ENCODE measurements at regions not wholly inside any gene's neighbourhood (a gene's known extent, or its start where the extent isn't known, plus 50 kb on each side); places are given as distances from the start of the nearest gene placed in this dataset.

GRCh38 chr12:18998343-18999261 lies 130.9 kb upstream of the PLEKHA5 start:
- H3K4me1 Mint-ChIP-seq, result no peaks in the 10 kb centered on the region
- H3K9me3 ChIP-seq (ENCODE audit: control extremely low read depth in 1 of 3, control insufficient read depth in 2 of 3, insufficient read depth in 1 of 3, low read length in 2 of 3), result peaks cover 0 to 12% (median 0%) of the 10 kb centered on the region in 3 donors
- H3K4me2 ChIP-seq (replicated peaks; ENCODE audit: low read depth, low read length, poor library complexity, severe bottlenecking), result no peak overlapping the region
- CTCF ChIA-PET, result no interaction called here
- intact Hi-C loops (cut with micrococcal nuclease), result no loop called here
- no peaks in the 10 kb centered on the region for H3K79me2 ChIP-seq (ENCODE audit: control insufficient read depth, insufficient read depth, low read length)
- no peaks in the 10 kb centered on the region for H4K20me1 ChIP-seq (ENCODE audit: control insufficient read depth, insufficient read depth, low read length, poor library complexity, severe bottlenecking)
- no peak overlapping the region for H3K9ac ChIP-seq (ENCODE audit: low read length)
- H3K9me3 Mint-ChIP-seq (ENCODE audit: insufficient read depth), result peaks cover 5% of the 10 kb centered on the region
- H3K4me3 Mint-ChIP-seq, result no peak overlapping the region
- ATAC-seq (ENCODE audit: low read depth) (no peak), DNase-seq (no peak)
- TF ChIP-seq EZH2 (IDR thresholded peaks at IDR 0.05; ENCODE audit: borderline replicate concordance, insufficient read depth, low read depth, low read length, poor library complexity, severe bottlenecking), result no peak
- TF ChIP-seq CTCF (IDR thresholded peaks at IDR 0.05), result no peak
- no peaks in the 10 kb centered on the region for H3K36me3 ChIP-seq (replicated peaks in 1 of 2; ENCODE audit: control extremely low read depth in 1 of 2, control insufficient read depth in 1 of 2, extremely low read depth in 1 of 2, insufficient read depth in 2 of 2, low read length in 1 of 2)
- WGBS (ENCODE audit: insufficient coverage), result 83% methylated on average over 7 of the region's 9 CpGs
- H3K4me3 ChIP-seq (ENCODE audit: control extremely low read depth in 1 of 5, extremely low read depth in 1 of 5, insufficient read depth in 1 of 5, low read depth in 2 of 5, low read length in 4 of 5), result no peak overlapping the region
- no peak overlapping the region for H2AFZ ChIP-seq (ENCODE audit: insufficient read depth, low read depth, low read length, poor library complexity, severe bottlenecking)
- H3K27ac ChIP-seq (ENCODE audit: low read length in 2 of 2), result no peak overlapping the region
- H3K4me1 ChIP-seq (ENCODE audit: control insufficient read depth in 2 of 2, insufficient read depth in 2 of 2, low read length in 2 of 2), result no peaks in the 10 kb centered on the region
- POLR2A ChIA-PET, result no interaction called here
- no peak overlapping the region for H3K27ac Mint-ChIP-seq
- no peaks in the 10 kb centered on the region for H3K27me3 Mint-ChIP-seq
- H3K27me3 ChIP-seq (replicated peaks in 1 of 4; ENCODE audit: control extremely low read depth in 1 of 4, control insufficient read depth in 3 of 4, insufficient read depth in 4 of 4, low read length in 3 of 4), result no peaks in the 10 kb centered on the region

- Histone ChIP-seq H3K9me3 (ENCODE audit: control extremely low read depth in 1 of 3, control insufficient read depth in 2 of 3, insufficient read depth in 1 of 3, low read length in 2 of 3) (peaks cover 0 to 12% (median 0%) of the 10 kb centered on the region in 3 donors), H3K9ac (ENCODE audit: low read length) (no peak overlapping the region), H3K4me3 (ENCODE audit: control extremely low read depth in 1 of 5, extremely low read depth in 1 of 5, insufficient read depth in 1 of 5, low read depth in 2 of 5, low read length in 4 of 5) (no peak overlapping the region), H3K36me3 (replicated peaks in 1 of 2; ENCODE audit: control extremely low read depth in 1 of 2, control insufficient read depth in 1 of 2, extremely low read depth in 1 of 2, insufficient read depth in 2 of 2, low read length in 1 of 2) (no peaks in the 10 kb centered on the region), H4K20me1 (ENCODE audit: control insufficient read depth, insufficient read depth, low read length, poor library complexity, severe bottlenecking) (no peaks in the 10 kb centered on the region), H3K79me2 (ENCODE audit: control insufficient read depth, insufficient read depth, low read length) (no peaks in the 10 kb centered on the region), H3K4me1 (ENCODE audit: control insufficient read depth in 2 of 2, insufficient read depth in 2 of 2, low read length in 2 of 2) (no peaks in the 10 kb centered on the region), H3K4me2 (replicated peaks; ENCODE audit: low read depth, low read length, poor library complexity, severe bottlenecking) (no peak overlapping the region), H2AFZ (ENCODE audit: insufficient read depth, low read depth, low read length, poor library complexity, severe bottlenecking) (no peak overlapping the region), H3K27ac (ENCODE audit: low read length in 2 of 2) (no peak overlapping the region), H3K27me3 (replicated peaks in 1 of 4; ENCODE audit: control extremely low read depth in 1 of 4, control insufficient read depth in 3 of 4, insufficient read depth in 4 of 4, low read length in 3 of 4) (no peaks in the 10 kb centered on the region)
- intact Hi-C loops (cut with micrococcal nuclease), result no loop called here
- Mint-ChIP-seq H3K4me1 (no peaks in the 10 kb centered on the region), H3K27me3 (no peaks in the 10 kb centered on the region), H3K9me3 (ENCODE audit: insufficient read depth) (no peaks in the 10 kb centered on the region), H3K4me3 (no peak overlapping the region), H3K27ac (no peak overlapping the region)
- ChIA-PET CTCF (interaction anchor here (0.6 kb wide), 1 partner anchor 359 kb away, joined by 5 read pairs; no protein-coding TSS in a partner anchor), POLR2A (no interaction called here)
- WGBS (ENCODE audit: insufficient coverage), result 100% methylated on average over 2 of the region's 2 CpGs
- ATAC-seq (ENCODE audit: low read depth) (no peak), DNase-seq (no peak)
- TF ChIP-seq EZH2 (IDR thresholded peaks at IDR 0.05; ENCODE audit: borderline replicate concordance, insufficient read depth, low read depth, low read length, poor library complexity, severe bottlenecking) (no peak), CTCF (IDR thresholded peaks at IDR 0.05) (no peak)
Observed at GRCh38 chr12:19000836-19001235, 128.7 kb upstream of the PLEKHA5 start.

All from B cell (primary cell).